ENCODE measurements at regions not wholly inside any gene's neighbourhood (a gene's known extent, or its start where the extent isn't known, plus 50 kb on each side); places are given as distances from the start of the nearest gene placed in this dataset.

DNA sequence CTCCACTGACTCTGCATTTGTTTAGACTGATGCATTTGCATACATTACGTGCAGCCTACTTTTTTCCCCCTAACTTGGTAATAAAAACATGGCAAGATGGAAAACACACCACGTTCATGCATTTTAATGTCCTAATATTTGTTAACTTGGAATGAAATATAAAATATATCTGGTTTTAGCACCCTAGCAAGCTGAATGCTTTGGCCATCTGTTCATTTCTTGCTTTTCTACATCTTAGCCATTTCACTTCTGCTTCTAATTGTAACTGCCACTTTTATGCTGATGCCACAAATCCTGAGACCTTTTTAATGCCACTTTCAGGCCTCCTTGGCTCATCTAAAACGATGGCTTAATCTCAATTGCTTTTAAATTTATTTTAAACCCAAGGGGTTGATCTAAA, 177.7 kb upstream of the RASSF8 start:
- TF ChIP-seq CTCF (IDR thresholded peaks at IDR 0.05) (no peak), POLR2A (IDR thresholded peaks at IDR 0.05) (no peak)

Data from adrenal gland (tissue), 5 donors.